H1 (cell line): ENCODE measurements at regions not wholly inside any gene's neighbourhood (a gene's known extent, or its start where the extent isn't known, plus 50 kb on each side); places are given as distances from the start of the nearest gene placed in this dataset.

Experiments used
- CEBPB ChIP-seq: IDR thresholded peaks from 2 replicates; pipeline ENCODE4 v1.6.1; 2012; ENCODE audit warnings: low read depth, low read length
- CTCF ChIP-seq, 3 experiments: IDR thresholded peaks; 1 replicate in 2 of 3; 2 replicates in 1 of 3; pipeline versions ENCODE4 v1.5.1 to v1.6.1; 2011; ENCODE audit warnings: low read length in 3 of 3, mild to moderate bottlenecking in 3 of 3, inconsistent platforms in 2 of 3, low read depth in 1 of 3, moderate library complexity in 1 of 3; ENCODE audit not compliant: insufficient read depth in 1 of 3; ENCODE audit errors: control extremely low read depth in 1 of 3
- EP300 ChIP-seq, 2 experiments: IDR thresholded peaks; 1 replicate in 1 of 2; 2 replicates in 1 of 2; pipeline ENCODE4 v1.6.1; 2011 to 2012; ENCODE audit warnings: low read depth in 2 of 2, low read length in 2 of 2, mild to moderate bottlenecking in 2 of 2, borderline replicate concordance in 1 of 2, inconsistent platforms in 1 of 2, moderate library complexity in 1 of 2
- EZH2 ChIP-seq: fragments of 200-600 bp; sonication (generic); IDR thresholded peaks from 2 replicates; pipeline ENCODE4 v1.7.1; 2012; ENCODE audit warnings: low read depth, mild to moderate bottlenecking, moderate library complexity, low read length, inconsistent platforms; ENCODE audit not compliant: severe bottlenecking
- GTF2F1 ChIP-seq: IDR thresholded peaks from 2 replicates; pipeline ENCODE4 v1.6.1; 2012; ENCODE audit warnings: low read depth, low read length, improper control_type of control experiment, borderline replicate concordance
- JUN ChIP-seq: IDR thresholded peaks from 2 replicates; pipeline ENCODE4 v1.6.1; 2011; ENCODE audit warnings: low read depth, mild to moderate bottlenecking, improper control_type of control experiment, low read length
- POLR2A ChIP-seq, 2 experiments: IDR thresholded peaks; 1 replicate in 1 of 2; 2 replicates in 1 of 2; pipeline ENCODE4 v1.6.1; 2011; ENCODE audit warnings: low read depth in 2 of 2, low read length in 2 of 2, mild to moderate bottlenecking in 2 of 2; ENCODE audit errors: control extremely low read depth in 1 of 2
- POLR2AphosphoS5 ChIP-seq: IDR thresholded peaks from 2 replicates; pipeline ENCODE4 v1.6.1; 2011; ENCODE audit warnings: low read depth, low read length
- RFX5 ChIP-seq: IDR thresholded peaks from 2 replicates; pipeline ENCODE4 v1.6.1; 2011; ENCODE audit warnings: low read depth, low read length, improper control_type of control experiment, borderline replicate concordance
- SP2 ChIP-seq: IDR thresholded peaks from 2 replicates; pipeline ENCODE4 v1.6.1; 2012; ENCODE audit warnings: mild to moderate bottlenecking, low read length, inconsistent platforms
- TAF1 ChIP-seq: IDR thresholded peaks from 2 replicates; pipeline ENCODE4 v1.6.1; 2011; ENCODE audit warnings: mild to moderate bottlenecking, low read depth, low read length
- TF ChIP-seq, protein P1 (sequence below): IDR thresholded peaks from 2 replicates; pipeline ENCODE4 v1.6.1; 2011; ENCODE audit warnings: low read length, improper control_type of control experiment

DNA sequence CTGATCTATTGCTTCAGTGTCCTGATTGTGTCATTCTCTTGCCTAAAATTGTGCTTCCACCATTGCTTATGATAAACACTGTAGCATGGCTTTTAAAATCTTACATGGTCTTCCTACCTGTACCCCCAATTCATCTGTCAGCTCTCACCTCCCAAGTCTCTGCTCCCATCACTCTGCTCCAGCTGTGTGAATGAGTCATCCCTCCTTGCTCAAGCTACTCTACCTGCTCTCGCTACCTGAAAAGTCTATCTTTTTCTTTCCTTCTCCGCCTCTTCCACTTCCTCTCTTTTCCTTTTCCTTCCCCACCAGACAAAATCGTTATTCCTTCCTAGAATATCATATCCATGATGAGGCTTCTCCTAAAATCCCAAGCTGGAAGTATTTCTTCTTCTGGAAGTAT is 341.7 kb downstream of the PRELID2 start:
- TF ChIP-seq EZH2 (no peak), TAF1 (no peak), EP300 (IDR thresholded peaks at IDR 0.05; ENCODE audit: borderline replicate concordance in 1 of 2, low read depth in 2 of 2, low read length in 2 of 2) (no peak), CTCF (IDR thresholded peaks at IDR 0.05; ENCODE audit: control extremely low read depth in 1 of 3, insufficient read depth in 1 of 3, low read depth in 1 of 3, low read length in 3 of 3) (no peak), POLR2A (IDR thresholded peaks at IDR 0.05; ENCODE audit: control extremely low read depth in 1 of 2, low read depth in 2 of 2, low read length in 2 of 2) (no peak), RFX5 (no peak), CEBPB (no peak), JUN (no peak), GTF2F1 (no peak), POLR2AphosphoS5 (no peak), SP2 (no peak)
- TF ChIP-seq, protein P1, sequence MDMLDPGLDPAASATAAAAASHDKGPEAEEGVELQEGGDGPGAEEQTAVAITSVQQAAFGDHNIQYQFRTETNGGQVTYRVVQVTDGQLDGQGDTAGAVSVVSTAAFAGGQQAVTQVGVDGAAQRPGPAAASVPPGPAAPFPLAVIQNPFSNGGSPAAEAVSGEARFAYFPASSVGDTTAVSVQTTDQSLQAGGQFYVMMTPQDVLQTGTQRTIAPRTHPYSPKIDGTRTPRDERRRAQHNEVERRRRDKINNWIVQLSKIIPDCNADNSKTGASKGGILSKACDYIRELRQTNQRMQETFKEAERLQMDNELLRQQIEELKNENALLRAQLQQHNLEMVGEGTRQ = no peak
